Neural progenitor cell (in vitro differentiated cells): ENCODE measurements at regions not wholly inside any gene's neighbourhood (a gene's known extent, or its start where the extent isn't known, plus 50 kb on each side); places are given as distances from the start of the nearest gene placed in this dataset.

ENCODE experiments used
- CTCF ChIP-seq: fragments of 200-600 bp; sonication (generic); IDR thresholded peaks from 2 replicates; pipeline ENCODE4 v1.5.1; 2017; ENCODE audit warnings: antibody characterized with exemption, mild to moderate bottlenecking
- EZH2 ChIP-seq: fragments of 200-600 bp; sonication (generic); IDR thresholded peaks from 2 replicates; pipeline ENCODE4 v1.6.1; 2017; ENCODE audit warnings: antibody characterized with exemption, mild to moderate bottlenecking, moderate library complexity

GRCh38 chr2:42996528-42996927, 204.1 kb upstream of the HAAO start:
- TF ChIP-seq CTCF, result no peak
- no peak for TF ChIP-seq EZH2
